ENCODE measurements at regions not wholly inside any gene's neighbourhood (a gene's known extent, or its start where the extent isn't known, plus 50 kb on each side); places are given as distances from the start of the nearest gene placed in this dataset.

GRCh38 chr1:34312359-34312758, 135.7 kb downstream of the C1orf94 start:
- TF ChIP-seq EZH2 (IDR thresholded peaks at IDR 0.05; ENCODE audit: low read length, unreplicated experiment): no peak
- TF ChIP-seq CTCF (conservative IDR thresholded peaks at IDR 0.05; ENCODE audit: low read depth, low read length): no peak
- TF ChIP-seq EZH2phosphoT487 (IDR thresholded peaks at IDR 0.05; ENCODE audit: borderline replicate concordance, low read length): no peak
- POLR2A ChIA-PET (ENCODE audit: unreplicated experiment): no interaction called here
- no peak overlapping the region for H3K27ac ChIP-seq (ENCODE audit: low read length)
- CTCF ChIA-PET: no interaction called here
- H3K36me3 ChIP-seq (ENCODE audit: low read depth, low read length): no peaks in the 10 kb centered on the region
- no peak overlapping the region for H3K4me2 ChIP-seq (ENCODE audit: low read length)
- no peak overlapping the region for H3K9ac ChIP-seq (ENCODE audit: low read length)
- no peak overlapping the region for H2AFZ ChIP-seq (ENCODE audit: low read length)
- no peaks in the 10 kb centered on the region for H3K27me3 ChIP-seq (ENCODE audit: low read length)
- H3K4me3 ChIP-seq (ENCODE audit: low read length): no peak overlapping the region
- H3F3A ChIP-seq (ENCODE audit: low read length, unreplicated experiment): no peaks in the 10 kb centered on the region
- H3K79me2 ChIP-seq (ENCODE audit: low read length): no peaks in the 10 kb centered on the region
- BruUV-seq (replicated peaks): no TSS peak
- DNase-seq (no peak), ATAC-seq (no peak)
- intact Hi-C loops (cut with micrococcal nuclease): no loop called here
- 0 out of 2 replicates have a peak, but pooled peaks cover 19% of the 10 kb centered on the region for H3K9me3 ChIP-seq (ENCODE audit: low read length)
- H3K4me1 ChIP-seq (ENCODE audit: insufficient read depth, low read length): no peaks in the 10 kb centered on the region
- H3K9me2 ChIP-seq (replicated peaks; ENCODE audit: low read length): no peaks in the 10 kb centered on the region
- H4K20me1 ChIP-seq (ENCODE audit: low read length): no peaks in the 10 kb centered on the region

DNA sequence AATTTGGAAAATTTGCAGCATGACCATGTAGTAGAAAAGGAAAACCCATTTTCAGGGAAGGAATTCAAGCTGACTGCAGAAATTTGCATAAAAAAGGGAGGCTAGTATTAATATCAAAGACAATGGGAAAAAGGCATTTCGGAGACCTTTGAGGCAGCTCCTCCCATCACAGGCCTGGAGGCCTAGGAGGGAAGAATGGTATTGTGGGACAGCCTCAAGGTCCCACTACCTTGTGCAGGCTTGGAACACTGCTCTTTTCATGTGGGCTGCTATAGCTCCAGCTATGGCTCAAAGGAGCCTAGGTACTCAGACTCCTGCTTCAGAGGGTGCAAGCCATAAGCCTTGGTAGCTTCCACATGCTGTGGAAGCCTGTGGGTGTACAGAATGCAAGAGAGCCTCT, 139.3 kb downstream of the C1orf94 start:
- H3K4me1 ChIP-seq (ENCODE audit: insufficient read depth, low read length): no peaks in the 10 kb centered on the region
- H3K36me3 ChIP-seq (ENCODE audit: low read depth, low read length): no peaks in the 10 kb centered on the region
- peaks cover 21% of the 10 kb centered on the region; the same call in 1 of the 2 replicates for H3K9me3 ChIP-seq (ENCODE audit: low read length)
- H3K4me2 ChIP-seq (ENCODE audit: low read length): no peak overlapping the region
- H4K20me1 ChIP-seq (ENCODE audit: low read length): no peaks in the 10 kb centered on the region
- intact Hi-C loops (cut with micrococcal nuclease): no loop called here
- BruUV-seq (replicated peaks): no TSS peak
- H3K9ac ChIP-seq (ENCODE audit: low read length): no peak overlapping the region
- ChIA-PET POLR2A (ENCODE audit: unreplicated experiment) (interaction anchor here (0.6 kb wide), 1 partner anchor 539 kb away, joined by 6 read pairs; no protein-coding TSS in a partner anchor), CTCF (no interaction called here)
- TF ChIP-seq EZH2phosphoT487 (IDR thresholded peaks at IDR 0.05; ENCODE audit: borderline replicate concordance, low read length) (no peak), CTCF (conservative IDR thresholded peaks at IDR 0.05; ENCODE audit: low read depth, low read length) (no peak), EZH2 (IDR thresholded peaks at IDR 0.05; ENCODE audit: low read length, unreplicated experiment) (no peak)
- no peak overlapping the region for H3K27ac ChIP-seq (ENCODE audit: low read length)
- H3K9me2 ChIP-seq (replicated peaks; ENCODE audit: low read length): no peaks in the 10 kb centered on the region
- no peak overlapping the region for H2AFZ ChIP-seq (ENCODE audit: low read length)
- H3F3A ChIP-seq (ENCODE audit: low read length, unreplicated experiment): no peaks in the 10 kb centered on the region
- no peaks in the 10 kb centered on the region for H3K79me2 ChIP-seq (ENCODE audit: low read length)
- H3K27me3 ChIP-seq (ENCODE audit: low read length): no peaks in the 10 kb centered on the region
- H3K4me3 ChIP-seq (ENCODE audit: low read length): no peak overlapping the region
- no peak for DNase-seq
- no peak for ATAC-seq

DNA sequence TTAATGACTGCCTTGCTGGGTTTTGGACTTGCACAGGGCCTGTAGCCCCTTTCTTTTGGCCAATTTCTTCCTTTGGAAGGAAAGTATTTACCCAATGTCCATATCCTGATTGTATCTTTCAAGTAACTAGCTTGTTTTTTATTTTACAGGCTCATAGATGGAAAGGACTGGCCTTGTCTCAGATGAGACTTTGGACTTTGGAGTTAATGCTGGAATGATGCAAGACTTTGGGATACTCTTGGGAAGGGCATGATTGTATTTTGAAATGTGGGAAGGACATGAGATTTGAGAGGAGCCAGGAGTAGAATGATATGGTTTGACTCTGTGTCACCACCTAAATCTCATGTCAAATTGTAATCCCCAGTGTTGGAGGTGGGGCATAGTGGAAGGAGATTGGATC, 140.1 kb downstream of the C1orf94 start:
- intact Hi-C loops (cut with micrococcal nuclease): no loop called here
- Histone ChIP-seq H4K20me1 (ENCODE audit: low read length) (no peaks in the 10 kb centered on the region), H3K27me3 (ENCODE audit: low read length) (no peaks in the 10 kb centered on the region), H3K27ac (ENCODE audit: low read length) (no peak overlapping the region), H3K4me1 (ENCODE audit: insufficient read depth, low read length) (no peaks in the 10 kb centered on the region), H3F3A (ENCODE audit: low read length, unreplicated experiment) (no peaks in the 10 kb centered on the region), H3K79me2 (ENCODE audit: low read length) (no peaks in the 10 kb centered on the region), H3K4me3 (ENCODE audit: low read length) (no peak overlapping the region), H3K9me3 (ENCODE audit: low read length) (peaks cover 21% of the 10 kb centered on the region; the same call in 1 of the 2 replicates), H3K36me3 (ENCODE audit: low read depth, low read length) (no peaks in the 10 kb centered on the region), H3K9me2 (replicated peaks; ENCODE audit: low read length) (no peaks in the 10 kb centered on the region), H2AFZ (ENCODE audit: low read length) (no peak overlapping the region), H3K4me2 (ENCODE audit: low read length) (no peak overlapping the region), H3K9ac (ENCODE audit: low read length) (no peak overlapping the region)
- ATAC-seq (no peak), DNase-seq (no peak)
- CTCF ChIA-PET: no interaction called here
- no TSS peak for BruUV-seq (replicated peaks)
- TF ChIP-seq EZH2 (IDR thresholded peaks at IDR 0.05; ENCODE audit: low read length, unreplicated experiment) (no peak), CTCF (conservative IDR thresholded peaks at IDR 0.05; ENCODE audit: low read depth, low read length) (no peak), EZH2phosphoT487 (IDR thresholded peaks at IDR 0.05; ENCODE audit: borderline replicate concordance, low read length) (no peak)
- POLR2A ChIA-PET (ENCODE audit: unreplicated experiment): no interaction called here
